GM23338 (cell line): ENCODE measurements at regions not wholly inside any gene's neighbourhood (a gene's known extent, or its start where the extent isn't known, plus 50 kb on each side); places are given as distances from the start of the nearest gene placed in this dataset.

ENCODE experiments used
- ATAC-seq: fragments of 200-7000 bp; cut with Tn5 transposase; 3 replicates; pipeline ENCODE4 v1.9.1; 2020
- DNase-seq: peaks from one replicate; pipeline ENCODE4 v3.0.0-alpha.2; 2015; ENCODE audit warnings: low spot score
- H2AFZ ChIP-seq: fragments of 200-600 bp; sonication (generic); 2 replicates; pipeline ENCODE4 v1.8.0; 2016; ENCODE audit warnings: antibody characterized with exemption, mild to moderate bottlenecking, moderate library complexity
- H3F3A ChIP-seq: fragments of 200-600 bp; sonication (generic); replicated peaks from 2 replicates; pipeline ENCODE4 v1.8.0; 2017; ENCODE audit warnings: antibody characterized with exemption, mixed run types, low read depth
- H3K27ac ChIP-seq: fragments of 200-600 bp; sonication (generic); 2 replicates; pipeline ENCODE4 v1.6.1; 2016; ENCODE audit warnings: low read depth
- H3K27me3 ChIP-seq: fragments of 200-600 bp; sonication (generic); 2 replicates; pipeline ENCODE4 v1.8.0; 2016; ENCODE audit warnings: mild to moderate bottlenecking, mixed run types, moderate library complexity; ENCODE audit not compliant: insufficient read depth
- H3K36me3 ChIP-seq: fragments of 200-600 bp; sonication (generic); 2 replicates; pipeline ENCODE4 v1.8.0; 2016; ENCODE audit warnings: mild to moderate bottlenecking; ENCODE audit not compliant: insufficient read depth
- H3K4me1 ChIP-seq: fragments of 200-600 bp; sonication (generic); 2 replicates; pipeline ENCODE4 v1.8.0; 2016; ENCODE audit warnings: mild to moderate bottlenecking, moderate library complexity; ENCODE audit not compliant: insufficient read depth
- H3K4me2 ChIP-seq: fragments of 200-600 bp; sonication (generic); 2 replicates; pipeline ENCODE4 v1.7.1; 2017; ENCODE audit warnings: mixed run types
- H3K4me3 ChIP-seq: fragments of 200-600 bp; sonication (generic); 2 replicates; pipeline ENCODE4 v1.6.1; 2016; ENCODE audit warnings: mixed run types
- H3K79me2 ChIP-seq: fragments of 200-600 bp; sonication (generic); replicated peaks from 2 replicates; pipeline ENCODE4 v1.8.0; 2017; ENCODE audit warnings: mild to moderate bottlenecking; ENCODE audit not compliant: insufficient read depth
- H3K9me2 ChIP-seq: fragments of 200-600 bp; sonication (generic); 2 replicates; pipeline ENCODE4 v1.8.0; 2017; ENCODE audit not compliant: insufficient read depth
- H4K20me1 ChIP-seq: fragments of 200-600 bp; sonication (generic); replicated peaks from 2 replicates; pipeline ENCODE4 v1.8.0; 2017; ENCODE audit warnings: mild to moderate bottlenecking; ENCODE audit not compliant: insufficient read depth
- H3K27ac Mint-ChIP-seq: 2 replicates; pipeline ENCODE4 v1.8.0; 2020; ENCODE audit warnings: inconsistent platforms, mild to moderate bottlenecking, moderate library complexity, mixed read lengths
- H3K27me3 Mint-ChIP-seq: 3 replicates; pipeline ENCODE4 v1.8.0; 2022; ENCODE audit warnings: low read depth, mild to moderate bottlenecking, moderate library complexity, mixed read lengths, inconsistent platforms; ENCODE audit not compliant: insufficient read depth, poor library complexity
- H3K36me3 Mint-ChIP-seq: 3 replicates; pipeline ENCODE4 v1.8.0; 2021; ENCODE audit warnings: low read depth, mild to moderate bottlenecking, inconsistent platforms, moderate library complexity, mixed read lengths
- H3K4me1 Mint-ChIP-seq: 3 replicates; pipeline ENCODE4 v1.8.0; 2020; ENCODE audit warnings: mild to moderate bottlenecking, inconsistent platforms, mixed read lengths
- H3K4me3 Mint-ChIP-seq: 3 replicates; pipeline ENCODE4 v1.8.0; 2021; ENCODE audit warnings: moderate library complexity, mild to moderate bottlenecking, inconsistent platforms, mixed read lengths
- H3K9me3 Mint-ChIP-seq: 3 replicates; pipeline ENCODE4 v1.8.0; 2020; ENCODE audit warnings: moderate library complexity, mild to moderate bottlenecking, inconsistent platforms, mixed read lengths
- CREB1 ChIP-seq: fragments of 250-450 bp; sonication (Bioruptor Pico); IDR thresholded peaks from 2 replicates; pipeline ENCODE4 v1.5.0; 2020; ENCODE audit warnings: low read depth, mild to moderate bottlenecking, moderate library complexity
- ETS1 ChIP-seq: IDR thresholded peaks from 2 replicates; pipeline ENCODE4 v1.6.1; 2016; ENCODE audit warnings: antibody characterized with exemption
- EZH2 ChIP-seq: fragments of 200-600 bp; sonication (generic); IDR thresholded peaks from one replicate; pipeline ENCODE4 v1.8.0; 2017; ENCODE audit warnings: antibody characterized with exemption, mild to moderate bottlenecking, low read depth; ENCODE audit not compliant: unreplicated experiment
- EZH2phosphoT487 ChIP-seq: fragments of 200-600 bp; sonication (generic); IDR thresholded peaks from one replicate; pipeline ENCODE4 v1.8.1; 2018; ENCODE audit warnings: antibody characterized with exemption; ENCODE audit not compliant: unreplicated experiment
- JUNB ChIP-seq: IDR thresholded peaks from one replicate; pipeline ENCODE4 v1.6.1; 2016; ENCODE audit warnings: antibody characterized with exemption; ENCODE audit not compliant: unreplicated experiment
- NANOG ChIP-seq: IDR thresholded peaks from 2 replicates; pipeline ENCODE4 v1.6.1; 2016; ENCODE audit warnings: antibody characterized with exemption, borderline replicate concordance
- POLR2AphosphoS5 ChIP-seq: IDR thresholded peaks from 2 replicates; pipeline ENCODE4 v1.6.1; 2016; ENCODE audit warnings: antibody characterized with exemption, low read depth
- REST ChIP-seq: IDR thresholded peaks from one replicate; pipeline ENCODE4 v1.6.1; 2018; ENCODE audit warnings: antibody characterized with exemption; ENCODE audit not compliant: unreplicated experiment
- STAT1 ChIP-seq: IDR thresholded peaks from one replicate; pipeline ENCODE4 v1.6.1; 2016; ENCODE audit warnings: antibody characterized with exemption; ENCODE audit not compliant: unreplicated experiment
- ZNF114 ChIP-seq: fragments of 250-450 bp; sonication (Bioruptor Pico); IDR thresholded peaks from 2 replicates; pipeline ENCODE4 v1.5.0; 2020; ENCODE audit warnings: mild to moderate bottlenecking, moderate library complexity
- ZNF331 ChIP-seq: fragments of 250-450 bp; sonication (Bioruptor Pico); IDR thresholded peaks from 2 replicates; pipeline ENCODE4 v1.5.0; 2020; ENCODE audit warnings: low read depth, mild to moderate bottlenecking, moderate library complexity
- ZNF462 ChIP-seq: fragments of 250-450 bp; sonication (Bioruptor Pico); IDR thresholded peaks from 2 replicates; pipeline ENCODE4 v1.5.0; 2020; ENCODE audit warnings: mild to moderate bottlenecking, moderate library complexity
- TF ChIP-seq, protein P1 (sequence below), 2 experiments: fragments of 200-600 bp in 1 of 2; sonication (generic) in 1 of 2; conservative IDR thresholded peaks; 2 replicates each; pipeline versions ENCODE4 v1.5.1 to v1.6.1; 2016 to 2017; ENCODE audit warnings: antibody characterized with exemption in 2 of 2, low read depth in 2 of 2, mild to moderate bottlenecking in 2 of 2, moderate library complexity in 1 of 2

GRCh38 chr1:104746994-104747393 lies 997.3 kb downstream of the AMY1C start:
- Mint-ChIP-seq H3K4me3 (no peak overlapping the region), H3K36me3 (no peaks in the 10 kb centered on the region), H3K9me3 (no peaks in the 10 kb centered on the region), H3K27me3 (no peaks in the 10 kb centered on the region), H3K27ac (no peak overlapping the region), H3K4me1 (no peaks in the 10 kb centered on the region)
- H3K79me2 ChIP-seq = no peaks in the 10 kb centered on the region
- no peak for TF ChIP-seq STAT1
- no peak for TF ChIP-seq ZNF114 (CRISPR knock-in tag)
- TF ChIP-seq ETS1 = no peak
- TF ChIP-seq CREB1 = no peak
- TF ChIP-seq POLR2AphosphoS5 = no peak
- no peak for TF ChIP-seq JUNB
- no peak for TF ChIP-seq REST
- no peak for TF ChIP-seq EZH2
- TF ChIP-seq ZNF331 (CRISPR knock-in tag) = no peak
- no peak for TF ChIP-seq ZNF462 (CRISPR knock-in tag)
- TF ChIP-seq EZH2phosphoT487 = no peak
- TF ChIP-seq, protein P1, sequence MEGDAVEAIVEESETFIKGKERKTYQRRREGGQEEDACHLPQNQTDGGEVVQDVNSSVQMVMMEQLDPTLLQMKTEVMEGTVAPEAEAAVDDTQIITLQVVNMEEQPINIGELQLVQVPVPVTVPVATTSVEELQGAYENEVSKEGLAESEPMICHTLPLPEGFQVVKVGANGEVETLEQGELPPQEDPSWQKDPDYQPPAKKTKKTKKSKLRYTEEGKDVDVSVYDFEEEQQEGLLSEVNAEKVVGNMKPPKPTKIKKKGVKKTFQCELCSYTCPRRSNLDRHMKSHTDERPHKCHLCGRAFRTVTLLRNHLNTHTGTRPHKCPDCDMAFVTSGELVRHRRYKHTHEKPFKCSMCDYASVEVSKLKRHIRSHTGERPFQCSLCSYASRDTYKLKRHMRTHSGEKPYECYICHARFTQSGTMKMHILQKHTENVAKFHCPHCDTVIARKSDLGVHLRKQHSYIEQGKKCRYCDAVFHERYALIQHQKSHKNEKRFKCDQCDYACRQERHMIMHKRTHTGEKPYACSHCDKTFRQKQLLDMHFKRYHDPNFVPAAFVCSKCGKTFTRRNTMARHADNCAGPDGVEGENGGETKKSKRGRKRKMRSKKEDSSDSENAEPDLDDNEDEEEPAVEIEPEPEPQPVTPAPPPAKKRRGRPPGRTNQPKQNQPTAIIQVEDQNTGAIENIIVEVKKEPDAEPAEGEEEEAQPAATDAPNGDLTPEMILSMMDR (conservative IDR thresholded peaks at IDR 0.05; ENCODE audit: low read depth in 2 of 2) = no peak
- no peak for TF ChIP-seq NANOG
- no peaks in the 10 kb centered on the region for H4K20me1 ChIP-seq
- no peaks in the 10 kb centered on the region for H3F3A ChIP-seq
- H3K9me2 ChIP-seq = no peaks in the 10 kb centered on the region
- H3K27me3 ChIP-seq = no peaks in the 10 kb centered on the region
- no peaks in the 10 kb centered on the region for H3K4me1 ChIP-seq
- no peak overlapping the region for H3K27ac ChIP-seq
- DNase-seq = no peak
- ATAC-seq = no peak
- H3K4me3 ChIP-seq = no peak overlapping the region
- H3K36me3 ChIP-seq = no peaks in the 10 kb centered on the region
- H3K4me2 ChIP-seq = no peak overlapping the region
- H2AFZ ChIP-seq = no peak overlapping the region
